H9 (cell line): ENCODE measurements at regions not wholly inside any gene's neighbourhood (a gene's known extent, or its start where the extent isn't known, plus 50 kb on each side); places are given as distances from the start of the nearest gene placed in this dataset.

Experiments
- DNase-seq: peaks from one replicate; pipeline ENCODE4 v3.0.0-alpha.2; 2017
- H2AFZ ChIP-seq: one replicate; pipeline ENCODE4 v1.6.1; 2013; ENCODE audit warnings: mild to moderate bottlenecking, low read length, control low read depth, moderate library complexity
- H2AK5ac ChIP-seq: 2 replicates; pipeline ENCODE4 v1.6.1; 2013; ENCODE audit warnings: low read length, control low read depth, mixed read lengths; ENCODE audit not compliant: insufficient read length
- H2BK120ac ChIP-seq: one replicate; pipeline ENCODE4 v1.6.1; 2013; ENCODE audit warnings: low read depth, mild to moderate bottlenecking, low read length, control low read depth, inconsistent platforms; ENCODE audit not compliant: poor library complexity, severe bottlenecking
- H2BK12ac ChIP-seq: 2 replicates; pipeline ENCODE4 v1.6.1; 2013; ENCODE audit warnings: low read length, control low read depth, mixed read lengths, low read depth; ENCODE audit not compliant: insufficient read length
- H2BK15ac ChIP-seq: 2 replicates; pipeline ENCODE4 v1.6.1; 2013; ENCODE audit warnings: low read depth, low read length, control low read depth
- H2BK20ac ChIP-seq: one replicate; pipeline ENCODE4 v1.6.1; 2013; ENCODE audit warnings: low read depth, mild to moderate bottlenecking, low read length, control low read depth, inconsistent platforms; ENCODE audit not compliant: poor library complexity, severe bottlenecking
- H2BK5ac ChIP-seq: 2 replicates; pipeline ENCODE4 v1.6.1; 2013; ENCODE audit warnings: low read length, control low read depth, mixed read lengths; ENCODE audit not compliant: insufficient read length
- H3K14ac ChIP-seq: 2 replicates; pipeline ENCODE4 v1.6.1; 2013; ENCODE audit warnings: low read length, control low read depth; ENCODE audit not compliant: insufficient read depth
- H3K18ac ChIP-seq: 2 replicates; pipeline ENCODE4 v1.6.1; 2013; ENCODE audit warnings: low read depth, mild to moderate bottlenecking, mixed read lengths, low read length, control low read depth; ENCODE audit not compliant: insufficient read length
- H3K23ac ChIP-seq: 2 replicates; pipeline ENCODE4 v1.6.1; 2013; ENCODE audit warnings: low read length, control low read depth, mixed read lengths, low read depth; ENCODE audit not compliant: insufficient read length
- H3K23me2 ChIP-seq: 2 replicates; pipeline ENCODE4 v1.6.1; 2013; ENCODE audit warnings: low read depth, mild to moderate bottlenecking, mixed read lengths, low read length, control low read depth; ENCODE audit not compliant: insufficient read length, poor library complexity, severe bottlenecking
- H3K27ac ChIP-seq: 2 replicates; pipeline ENCODE4 v1.5.1; 2013; ENCODE audit warnings: low read length, control low read depth, mixed read lengths, low read depth; ENCODE audit not compliant: insufficient read length
- H3K27me3 ChIP-seq: 2 replicates; pipeline ENCODE4 v1.6.1; 2013; ENCODE audit warnings: low read length, control low read depth, inconsistent platforms; ENCODE audit not compliant: insufficient read depth
- H3K4ac ChIP-seq: 2 replicates; pipeline ENCODE4 v1.6.1; 2013; ENCODE audit warnings: low read depth, mild to moderate bottlenecking, control low read depth, inconsistent platforms, low read length, moderate library complexity
- H3K4me1 ChIP-seq: 2 replicates; pipeline ENCODE4 v1.6.1; 2013; ENCODE audit warnings: low read length, control low read depth, inconsistent platforms; ENCODE audit not compliant: insufficient read depth
- H3K4me2 ChIP-seq: 2 replicates; pipeline ENCODE4 v1.6.1; 2013; ENCODE audit warnings: low read length, control low read depth, mixed read lengths; ENCODE audit not compliant: insufficient read length, insufficient read depth
- H3K56ac ChIP-seq: 2 replicates; pipeline ENCODE4 v1.6.1; 2013; ENCODE audit warnings: low read depth, mild to moderate bottlenecking, mixed read lengths, low read length, control low read depth; ENCODE audit not compliant: insufficient read length
- H3K79me1 ChIP-seq: 2 replicates; pipeline ENCODE4 v1.6.1; 2013; ENCODE audit warnings: low read depth, mild to moderate bottlenecking, moderate library complexity, low read length, control low read depth, inconsistent platforms; ENCODE audit not compliant: insufficient read depth, poor library complexity, severe bottlenecking
- H3K79me2 ChIP-seq: 2 replicates; pipeline ENCODE4 v1.6.1; 2013; ENCODE audit warnings: low read length, control low read depth, inconsistent platforms; ENCODE audit not compliant: insufficient read depth
- H3K9ac ChIP-seq: 2 replicates; pipeline ENCODE4 v1.6.1; 2013; ENCODE audit warnings: low read length, control low read depth, mixed read lengths; ENCODE audit not compliant: insufficient read length; ENCODE audit errors: extremely low read depth
- H3K9me3 ChIP-seq: one replicate; pipeline ENCODE4 v1.6.1; 2013; ENCODE audit warnings: low read depth, low read length, inconsistent platforms; ENCODE audit not compliant: control insufficient read depth
- H3T11ph ChIP-seq: one replicate; pipeline ENCODE4 v1.6.1; 2013; ENCODE audit warnings: mild to moderate bottlenecking, low read length, control low read depth, inconsistent platforms
- H4K20me1 ChIP-seq: one replicate; pipeline ENCODE4 v1.6.1; 2013; ENCODE audit not compliant: control insufficient read depth, insufficient read length, insufficient read depth
- H4K5ac ChIP-seq: 2 replicates; pipeline ENCODE4 v1.6.1; 2013; ENCODE audit warnings: low read depth, mild to moderate bottlenecking, mixed read lengths, low read length, control low read depth; ENCODE audit not compliant: insufficient read length
- H4K8ac ChIP-seq: replicated peaks from 2 replicates; pipeline ENCODE4 v1.6.1; 2013; ENCODE audit warnings: low read length, control low read depth, mixed read lengths, low read depth; ENCODE audit not compliant: insufficient read length
- H4K91ac ChIP-seq: 2 replicates; pipeline ENCODE4 v1.6.1; 2013; ENCODE audit warnings: low read depth, mild to moderate bottlenecking, moderate library complexity, mixed read lengths, low read length, control low read depth; ENCODE audit not compliant: insufficient read length
- H3K27ac Mint-ChIP-seq, 3 experiments: 2 replicates in 2 of 3; 3 replicates in 1 of 3; pipeline ENCODE4 v1.8.0; 2020 to 2021; ENCODE audit warnings: mixed read lengths in 3 of 3, mild to moderate bottlenecking in 1 of 3, moderate library complexity in 1 of 3
- H3K27me3 Mint-ChIP-seq: 2 replicates; pipeline ENCODE4 v1.8.0; 2021; ENCODE audit warnings: low read depth, mild to moderate bottlenecking, moderate library complexity, mixed read lengths
- H3K36me3 Mint-ChIP-seq, 3 experiments: 2 replicates in 2 of 3; 3 replicates in 1 of 3; pipeline ENCODE4 v1.8.0; 2020 to 2021; ENCODE audit warnings: low read depth in 3 of 3, mixed read lengths in 3 of 3; ENCODE audit not compliant: insufficient read depth in 1 of 3
- H3K4me1 Mint-ChIP-seq, 2 experiments: 2 replicates each; pipeline ENCODE4 v1.8.0; 2020; ENCODE audit warnings: mixed read lengths in 2 of 2
- H3K4me3 Mint-ChIP-seq, 2 experiments: 2 replicates in 1 of 2; 3 replicates in 1 of 2; pipeline ENCODE4 v1.8.0; 2020 to 2021; ENCODE audit warnings: mild to moderate bottlenecking in 2 of 2, mixed read lengths in 2 of 2, moderate library complexity in 1 of 2
- H3K9me3 Mint-ChIP-seq, 2 experiments: 2 replicates in 1 of 2; 3 replicates in 1 of 2; pipeline ENCODE4 v1.8.0; 2020; ENCODE audit warnings: mild to moderate bottlenecking in 2 of 2, mixed read lengths in 2 of 2, moderate library complexity in 1 of 2
- CTCF ChIP-seq: fragments of 200-600 bp; sonication (generic); conservative IDR thresholded peaks from 3 replicates; pipeline ENCODE4 v1.8.0; 2021; ENCODE audit warnings: antibody characterized with exemption, mild to moderate bottlenecking

DNA sequence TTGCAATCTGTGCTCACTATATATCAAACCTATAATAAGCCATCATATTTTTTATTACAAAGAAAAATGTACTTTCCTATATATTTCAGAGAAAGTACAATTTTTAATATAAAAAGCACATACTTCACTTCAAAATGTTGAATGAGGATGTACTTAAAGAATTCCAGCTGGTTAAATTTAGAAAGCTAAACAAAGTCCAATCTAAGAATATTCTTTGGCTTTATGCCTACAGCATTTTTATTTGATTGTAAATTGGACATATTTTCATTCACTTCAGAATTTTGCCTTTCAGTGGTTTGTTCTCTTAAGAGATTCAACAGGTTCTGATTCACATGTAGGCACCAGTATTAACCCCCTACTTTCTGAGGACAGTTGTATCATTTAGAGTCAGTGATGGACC is 533.8 kb downstream of the CAAP1 start:
- no peak overlapping the region for H3K27ac Mint-ChIP-seq
- Histone ChIP-seq H3K79me1 (no peaks in the 10 kb centered on the region), H4K20me1 (no peaks in the 10 kb centered on the region), H3K4me2 (no peak overlapping the region), H3K23ac (no peak overlapping the region), H2AFZ (no peak overlapping the region), H2AK5ac (no peak overlapping the region), H3K4me1 (no peaks in the 10 kb centered on the region), H4K91ac (no peak overlapping the region), H2BK5ac (no peak overlapping the region), H4K8ac (no peak overlapping the region), H3K14ac (no peak overlapping the region), H3K9me3 (no peaks in the 10 kb centered on the region), H3T11ph (no peak overlapping the region), H3K27me3 (no peaks in the 10 kb centered on the region), H2BK15ac (no peak overlapping the region), H3K9ac (no peak overlapping the region), H2BK20ac (no peak overlapping the region), H3K56ac (no peak overlapping the region), H3K4ac (no peak overlapping the region), H2BK120ac (no peak overlapping the region), H3K18ac (no peak overlapping the region), H2BK12ac (no peak overlapping the region), H4K5ac (no peak overlapping the region), H3K23me2 (no peaks in the 10 kb centered on the region), H3K27ac (no peak overlapping the region), H3K79me2 (no peaks in the 10 kb centered on the region)
- no peak for TF ChIP-seq CTCF
- no peak overlapping the region for H3K4me3 Mint-ChIP-seq
- no peaks in the 10 kb centered on the region for H3K4me1 Mint-ChIP-seq
- H3K9me3 Mint-ChIP-seq = peaks cover 0 to 2% of the 10 kb centered on the region in 2 experiments; a peak in 1 of 5 replicates
- H3K27me3 Mint-ChIP-seq = no peaks in the 10 kb centered on the region
- no peak for DNase-seq
- H3K36me3 Mint-ChIP-seq = 0 out of 7 replicates have a peak, but pooled peaks cover 0 to 4% (median 0%) of the 10 kb centered on the region in 3 experiments
